Peyer's patch (tissue), 4 donors: ENCODE measurements at regions not wholly inside any gene's neighbourhood (a gene's known extent, or its start where the extent isn't known, plus 50 kb on each side); places are given as distances from the start of the nearest gene placed in this dataset.

Experiments used
- CTCF ChIP-seq, 6 experiments: fragments of 450-650 bp in 4 of 6; fragments of 200-600 bp in 2 of 6; sonication (generic) in 1 of 6; IDR thresholded peaks; one replicate each; pipeline ENCODE4 v1.5.1; 2017 to 2019; ENCODE audit warnings: antibody characterized with exemption in 6 of 6, mild to moderate bottlenecking in 3 of 6, moderate library complexity in 1 of 6
- POLR2A ChIP-seq, 2 donors: fragments of 450-650 bp; IDR thresholded peaks; one replicate each; pipeline ENCODE4 v1.5.1; 2017; ENCODE audit warnings: antibody characterized with exemption in 2 of 2, mild to moderate bottlenecking in 2 of 2, moderate library complexity in 2 of 2

DNA sequence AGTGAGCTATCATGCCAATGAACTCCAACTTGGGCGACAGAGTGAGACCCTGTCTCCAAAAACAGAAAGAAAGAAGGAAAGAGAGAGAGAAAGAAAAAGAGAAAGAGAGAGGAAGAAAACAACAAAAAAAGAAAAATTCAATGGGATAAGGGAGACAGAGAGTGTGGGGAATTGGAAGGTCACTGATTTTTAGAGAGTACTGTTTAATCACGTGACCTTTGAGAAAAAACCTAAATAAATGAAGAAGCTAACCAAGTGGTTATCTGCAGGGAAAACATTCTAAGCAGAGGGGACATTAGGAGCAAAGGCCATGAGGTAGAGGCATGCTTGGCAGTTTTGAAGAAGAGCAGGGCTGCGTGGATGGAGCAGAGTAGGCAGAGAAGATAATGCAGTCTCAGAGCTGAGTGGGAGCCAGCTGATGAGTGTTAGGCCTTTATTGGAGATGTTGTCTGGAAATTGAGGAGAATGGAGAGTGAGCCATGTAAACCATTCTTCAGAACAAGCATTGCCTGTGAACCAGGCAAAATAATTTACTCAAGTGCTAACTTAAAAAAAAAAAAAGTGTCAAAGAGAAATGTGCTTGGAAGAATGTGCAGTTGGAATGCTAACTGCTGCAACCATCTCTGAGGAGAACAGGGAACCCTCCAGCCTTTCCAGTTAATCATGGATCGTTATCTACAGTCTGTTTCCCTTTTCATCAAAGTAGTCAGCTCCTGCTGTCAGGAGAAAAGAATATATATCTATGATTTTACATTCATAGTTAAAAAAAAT, 377.3 kb upstream of the SEMA6D start:
- TF ChIP-seq CTCF (IDR thresholded peaks at IDR 0.05): no peak
- TF ChIP-seq POLR2A (IDR thresholded peaks at IDR 0.05): no peak
